BLaER1 treated with 17β-estradiol and CSF1 and Interleukin-3, amounts not matched to agents 10 nM and 100 nM (cell line): ENCODE measurements at regions not wholly inside any gene's neighbourhood (a gene's known extent, or its start where the extent isn't known, plus 50 kb on each side); places are given as distances from the start of the nearest gene placed in this dataset.

Experiments
- H3K27ac ChIP-seq, 11 experiments: shearing (Covaris generic); formaldehyde crosslinking; 2 replicates each; pipeline ENCODE4 v1.8.1; 2022
- H3K27me3 ChIP-seq, 11 experiments: shearing (Covaris generic); formaldehyde crosslinking; 2 replicates each; pipeline ENCODE4 v1.8.1; 2022
- H3K36me3 ChIP-seq, 11 experiments: shearing (Covaris generic); formaldehyde crosslinking; 2 replicates each; pipeline ENCODE4 v1.8.1; 2022
- H3K4me1 ChIP-seq, 10 experiments: shearing (Covaris generic); formaldehyde crosslinking; 2 replicates each; pipeline ENCODE4 v1.8.1; 2022
- H3K4me2 ChIP-seq, 11 experiments: shearing (Covaris generic); formaldehyde crosslinking; 2 replicates each; pipeline ENCODE4 v1.8.1; 2022
- H3K4me3 ChIP-seq, 10 experiments: shearing (Covaris generic); formaldehyde crosslinking; 2 replicates each; pipeline ENCODE4 v1.8.1; 2022
- H3K9ac ChIP-seq, 11 experiments: shearing (Covaris generic); formaldehyde crosslinking; 2 replicates each; pipeline ENCODE4 v1.8.1; 2022
- H3K9me3 ChIP-seq, 11 experiments: shearing (Covaris generic); formaldehyde crosslinking; replicated peaks in 1 of 11; 2 replicates each; pipeline ENCODE4 v1.8.1; 2022
- H4K20me1 ChIP-seq, 11 experiments: shearing (Covaris generic); formaldehyde crosslinking; 2 replicates each; pipeline ENCODE4 v1.8.1; 2022
- Cebpa-rat ChIP-seq, 11 experiments: shearing (Covaris generic); IDR thresholded peaks; 2 replicates each; pipeline ENCODE4 v1.8.1; 2022

- H3K4me1 ChIP-seq: no peaks in the 10 kb centered on the region
- no peak overlapping the region for H3K27ac ChIP-seq
- H3K27me3 ChIP-seq: no peaks in the 10 kb centered on the region
- no peak overlapping the region for H3K9ac ChIP-seq
- H4K20me1 ChIP-seq: no peaks in the 10 kb centered on the region
- no peaks in the 10 kb centered on the region for H3K36me3 ChIP-seq
- no peak overlapping the region for H3K4me3 ChIP-seq
- H3K9me3 ChIP-seq: peaks cover 0 to 4% (median 0%) of the 10 kb centered on the region in 11 experiments; a peak in 1 of 22 replicates
- H3K4me2 ChIP-seq: no peak overlapping the region
- no peak for TF ChIP-seq Cebpa-rat (IDR thresholded peaks at IDR 0.05)
These were observed 160.7 kb upstream of the CMC1 start for GRCh38 chr3:28080716-28081115.

GRCh38 chr3:28081533-28081947 lies 159.9 kb upstream of the CMC1 start:
- Histone ChIP-seq H3K4me3 (no peak overlapping the region), H3K9ac (no peak overlapping the region), H3K27me3 (no peaks in the 10 kb centered on the region), H3K4me2 (no peak overlapping the region), H3K36me3 (no peaks in the 10 kb centered on the region), H3K9me3 (peaks cover 0 to 4% (median 0%) of the 10 kb centered on the region in 11 experiments; a peak in 1 of 22 replicates), H4K20me1 (no peaks in the 10 kb centered on the region), H3K27ac (no peak overlapping the region), H3K4me1 (no peaks in the 10 kb centered on the region)
- no peak for TF ChIP-seq Cebpa-rat (IDR thresholded peaks at IDR 0.05)

GRCh38 chr3:28087591-28087990 lies 153.8 kb upstream of the CMC1 start:
- Histone ChIP-seq H3K9me3 (peaks cover 0 to 4% (median 0%) of the 10 kb centered on the region in 11 experiments; a peak in 2 of 22 replicates), H3K27ac (no peak overlapping the region), H3K36me3 (no peaks in the 10 kb centered on the region), H3K4me2 (no peak overlapping the region), H4K20me1 (no peaks in the 10 kb centered on the region), H3K9ac (no peak overlapping the region), H3K4me3 (no peak overlapping the region), H3K27me3 (no peaks in the 10 kb centered on the region), H3K4me1 (no peaks in the 10 kb centered on the region)
- TF ChIP-seq Cebpa-rat (IDR thresholded peaks at IDR 0.05): no peak

GRCh38 chr3:28088811-28089526 lies 152.4 kb upstream of the CMC1 start:
- no peak for TF ChIP-seq Cebpa-rat (IDR thresholded peaks at IDR 0.05)
- Histone ChIP-seq H3K27me3 (no peaks in the 10 kb centered on the region), H4K20me1 (no peaks in the 10 kb centered on the region), H3K4me3 (no peak overlapping the region), H3K4me2 (no peak overlapping the region), H3K4me1 (no peaks in the 10 kb centered on the region), H3K36me3 (no peaks in the 10 kb centered on the region), H3K27ac (no peak overlapping the region), H3K9ac (no peak overlapping the region), H3K9me3 (peaks cover 1 to 16% (median 7%) of the 10 kb centered on the region in 11 experiments; a peak in 16 of 22 replicates)

- Histone ChIP-seq H3K27me3 (no peaks in the 10 kb centered on the region), H3K9me3 (peaks cover 7 to 21% (median 13%) of the 10 kb centered on the region in 11 experiments; a peak in 17 of 22 replicates), H3K4me2 (no peak overlapping the region), H3K4me3 (no peak overlapping the region), H3K27ac (no peak overlapping the region), H3K4me1 (no peaks in the 10 kb centered on the region), H3K9ac (no peak overlapping the region), H4K20me1 (no peaks in the 10 kb centered on the region), H3K36me3 (no peaks in the 10 kb centered on the region)
- no peak for TF ChIP-seq Cebpa-rat (IDR thresholded peaks at IDR 0.05)
These were observed 151.9 kb upstream of the CMC1 start for GRCh38 chr3:28089527-28089897.

- no peaks in the 10 kb centered on the region for H4K20me1 ChIP-seq
- no peak for TF ChIP-seq Cebpa-rat (IDR thresholded peaks at IDR 0.05)
- H3K4me3 ChIP-seq: no peak overlapping the region
- H3K4me2 ChIP-seq: no peak overlapping the region
- H3K36me3 ChIP-seq: no peaks in the 10 kb centered on the region
- no peaks in the 10 kb centered on the region for H3K4me1 ChIP-seq
- no peak overlapping the region for H3K9ac ChIP-seq
- peaks cover 22 to 39% (median 34%) of the 10 kb centered on the region in 11 experiments for H3K9me3 ChIP-seq
- H3K27me3 ChIP-seq: no peaks in the 10 kb centered on the region
- no peak overlapping the region for H3K27ac ChIP-seq
These were observed 142.1 kb upstream of the CMC1 start for GRCh38 chr3:28099296-28099695.

GRCh38 chr3:28101705-28102104 lies 139.7 kb upstream of the CMC1 start:
- no peak overlapping the region for H3K4me2 ChIP-seq
- H3K9ac ChIP-seq: no peak overlapping the region
- H4K20me1 ChIP-seq: no peaks in the 10 kb centered on the region
- no peak overlapping the region for H3K27ac ChIP-seq
- H3K4me3 ChIP-seq: no peak overlapping the region
- H3K4me1 ChIP-seq: no peaks in the 10 kb centered on the region
- no peaks in the 10 kb centered on the region for H3K27me3 ChIP-seq
- TF ChIP-seq Cebpa-rat (IDR thresholded peaks at IDR 0.05): no peak
- peaks cover 20 to 34% (median 26%) of the 10 kb centered on the region in 11 experiments for H3K9me3 ChIP-seq
- no peaks in the 10 kb centered on the region for H3K36me3 ChIP-seq

GRCh38 chr3:28103861-28104260 lies 137.6 kb upstream of the CMC1 start:
- Histone ChIP-seq H3K27me3 (no peaks in the 10 kb centered on the region), H3K36me3 (no peaks in the 10 kb centered on the region), H3K4me1 (no peaks in the 10 kb centered on the region), H3K27ac (no peak overlapping the region), H3K9me3 (peaks cover 16 to 29% (median 23%) of the 10 kb centered on the region in 11 experiments), H3K4me3 (no peak overlapping the region), H3K9ac (no peak overlapping the region), H4K20me1 (no peaks in the 10 kb centered on the region), H3K4me2 (no peak overlapping the region)
- TF ChIP-seq Cebpa-rat (IDR thresholded peaks at IDR 0.05): no peak

GRCh38 chr3:28104896-28105534 lies 136.4 kb upstream of the CMC1 start:
- no peak overlapping the region for H3K9ac ChIP-seq
- no peaks in the 10 kb centered on the region for H3K36me3 ChIP-seq
- H4K20me1 ChIP-seq: no peaks in the 10 kb centered on the region
- H3K27ac ChIP-seq: no peak overlapping the region
- no peaks in the 10 kb centered on the region for H3K27me3 ChIP-seq
- H3K4me1 ChIP-seq: no peaks in the 10 kb centered on the region
- H3K4me2 ChIP-seq: no peak overlapping the region
- H3K4me3 ChIP-seq: no peak overlapping the region
- TF ChIP-seq Cebpa-rat (IDR thresholded peaks at IDR 0.05): no peak
- H3K9me3 ChIP-seq: peaks cover 5 to 17% (median 12%) of the 10 kb centered on the region in 11 experiments; a peak in 21 of 22 replicates

GRCh38 chr3:28109829-28110228 lies 131.6 kb upstream of the CMC1 start:
- Histone ChIP-seq H3K27me3 (no peaks in the 10 kb centered on the region), H3K36me3 (no peaks in the 10 kb centered on the region), H3K9ac (no peak overlapping the region), H3K4me2 (no peak overlapping the region), H4K20me1 (no peaks in the 10 kb centered on the region), H3K27ac (no peak overlapping the region), H3K4me1 (no peaks in the 10 kb centered on the region), H3K9me3 (peaks cover 0 to 4% (median 0%) of the 10 kb centered on the region in 11 experiments; a peak in 5 of 22 replicates), H3K4me3 (no peak overlapping the region)
- no peak for TF ChIP-seq Cebpa-rat (IDR thresholded peaks at IDR 0.05)
